Mesenchymal stem cell (in vitro differentiated cells and primary cell): ENCODE measurements at regions not wholly inside any gene's neighbourhood (a gene's known extent, or its start where the extent isn't known, plus 50 kb on each side); places are given as distances from the start of the nearest gene placed in this dataset.

Experiments used
- DNase-seq: peaks from one replicate; pipeline ENCODE4 v3.0.0-alpha.2; 2013
- H2AFZ ChIP-seq: one replicate; pipeline ENCODE4 v1.6.1; 2013; ENCODE audit warnings: low read depth, mild to moderate bottlenecking, control low read depth, inconsistent platforms, low read length, moderate library complexity
- H2AK5ac ChIP-seq: 2 replicates; pipeline ENCODE4 v1.6.1; 2013; ENCODE audit warnings: low read length, moderate library complexity, mild to moderate bottlenecking, inconsistent platforms; ENCODE audit not compliant: severe bottlenecking
- H2BK120ac ChIP-seq: one replicate; pipeline ENCODE4 v1.6.1; 2013; ENCODE audit warnings: low read depth, mild to moderate bottlenecking, inconsistent platforms, low read length, moderate library complexity
- H2BK12ac ChIP-seq, 2 experiments: one replicate each; pipeline ENCODE4 v1.6.1; 2013; ENCODE audit warnings: inconsistent platforms in 2 of 2, low read length in 2 of 2, mild to moderate bottlenecking in 2 of 2, moderate library complexity in 2 of 2, control low read depth in 1 of 2
- H2BK15ac ChIP-seq: one replicate; pipeline ENCODE4 v1.6.1; 2013; ENCODE audit warnings: mild to moderate bottlenecking, low read depth, inconsistent platforms; ENCODE audit not compliant: poor library complexity, severe bottlenecking
- H2BK5ac ChIP-seq: 2 replicates; pipeline ENCODE4 v1.6.1; 2013; ENCODE audit warnings: low read depth, mild to moderate bottlenecking, low read length, control low read depth, inconsistent platforms; ENCODE audit not compliant: poor library complexity, severe bottlenecking
- H3K14ac ChIP-seq, 2 experiments: one replicate each; pipeline ENCODE4 v1.6.1; 2013; ENCODE audit warnings: inconsistent platforms in 2 of 2, low read length in 2 of 2, control low read depth in 1 of 2, mild to moderate bottlenecking in 1 of 2, moderate library complexity in 1 of 2
- H3K18ac ChIP-seq, 2 experiments: one replicate each; pipeline ENCODE4 v1.6.1; 2013; ENCODE audit warnings: inconsistent platforms in 2 of 2, low read length in 2 of 2, control low read depth in 1 of 2, low read depth in 1 of 2, mild to moderate bottlenecking in 1 of 2
- H3K23ac ChIP-seq, 2 experiments: one replicate each; pipeline ENCODE4 v1.6.1; 2013; ENCODE audit warnings: inconsistent platforms in 2 of 2, low read length in 2 of 2, mild to moderate bottlenecking in 2 of 2, moderate library complexity in 2 of 2, control low read depth in 1 of 2
- H3K27ac ChIP-seq: 2 replicates; pipeline ENCODE4 v1.5.1; 2013; ENCODE audit warnings: mild to moderate bottlenecking, moderate library complexity, low read length, control low read depth, inconsistent platforms; ENCODE audit not compliant: poor library complexity, severe bottlenecking
- H3K27me3 ChIP-seq, 2 experiments: 2 replicates each; pipeline versions ENCODE4 v1.6.1 to v1.7.0; 2013; ENCODE audit warnings: low read length in 2 of 2, mild to moderate bottlenecking in 2 of 2, moderate library complexity in 2 of 2, control low read depth in 1 of 2, inconsistent platforms in 1 of 2; ENCODE audit not compliant: control insufficient read depth in 1 of 2, insufficient read depth in 1 of 2
- H3K36me3 ChIP-seq, 2 experiments: 2 replicates each; pipeline versions ENCODE4 v1.6.1 to v1.7.0; 2013; ENCODE audit warnings: low read length in 2 of 2, control low read depth in 1 of 2, inconsistent platforms in 1 of 2, low read depth in 1 of 2, mild to moderate bottlenecking in 1 of 2; ENCODE audit not compliant: insufficient read depth in 2 of 2, control insufficient read depth in 1 of 2
- H3K4ac ChIP-seq, 2 experiments: one replicate each; pipeline ENCODE4 v1.6.1; 2013; ENCODE audit warnings: inconsistent platforms in 2 of 2, low read length in 2 of 2, mild to moderate bottlenecking in 2 of 2, moderate library complexity in 2 of 2, control low read depth in 1 of 2, low read depth in 1 of 2
- H3K4me1 ChIP-seq: 2 replicates; pipeline ENCODE4 v1.6.1; 2013; ENCODE audit warnings: low read depth, low read length, control low read depth; ENCODE audit not compliant: control insufficient read depth, insufficient read depth
- H3K4me2 ChIP-seq: 2 replicates; pipeline ENCODE4 v1.6.1; 2013; ENCODE audit warnings: low read length, mild to moderate bottlenecking, inconsistent platforms; ENCODE audit not compliant: poor library complexity, severe bottlenecking
- H3K4me3 ChIP-seq, 2 experiments: 2 replicates each; pipeline versions ENCODE4 v1.5.1 to v1.7.0; 2013; ENCODE audit warnings: low read length in 2 of 2, mild to moderate bottlenecking in 2 of 2, control low read depth in 1 of 2, low read depth in 1 of 2; ENCODE audit not compliant: insufficient read depth in 1 of 2
- H3K79me1 ChIP-seq: replicated peaks from 2 replicates; pipeline ENCODE4 v1.6.1; 2013; ENCODE audit warnings: mild to moderate bottlenecking, control low read depth, low read length, inconsistent platforms; ENCODE audit not compliant: poor library complexity, severe bottlenecking
- H3K9ac ChIP-seq: 2 replicates; pipeline ENCODE4 v1.7.0; 2013; ENCODE audit warnings: mild to moderate bottlenecking, low read length, moderate library complexity
- H3K9me3 ChIP-seq: 2 replicates; pipeline ENCODE4 v1.7.0; 2013; ENCODE audit warnings: mild to moderate bottlenecking, low read length; ENCODE audit not compliant: control insufficient read depth
- H4K8ac ChIP-seq: one replicate; pipeline ENCODE4 v1.6.1; 2013; ENCODE audit warnings: inconsistent platforms, mild to moderate bottlenecking, low read length, moderate library complexity
- H4K91ac ChIP-seq: one replicate; pipeline ENCODE4 v1.6.1; 2013; ENCODE audit warnings: mild to moderate bottlenecking, low read length, inconsistent platforms
- WGBS: methylation state at CpG from one replicate; pipeline ENCODE4 v1.1.7; 2013; ENCODE audit warnings: mixed read lengths; 5-methylcytosine and 5-hydroxymethylcytosine counted together

DNA sequence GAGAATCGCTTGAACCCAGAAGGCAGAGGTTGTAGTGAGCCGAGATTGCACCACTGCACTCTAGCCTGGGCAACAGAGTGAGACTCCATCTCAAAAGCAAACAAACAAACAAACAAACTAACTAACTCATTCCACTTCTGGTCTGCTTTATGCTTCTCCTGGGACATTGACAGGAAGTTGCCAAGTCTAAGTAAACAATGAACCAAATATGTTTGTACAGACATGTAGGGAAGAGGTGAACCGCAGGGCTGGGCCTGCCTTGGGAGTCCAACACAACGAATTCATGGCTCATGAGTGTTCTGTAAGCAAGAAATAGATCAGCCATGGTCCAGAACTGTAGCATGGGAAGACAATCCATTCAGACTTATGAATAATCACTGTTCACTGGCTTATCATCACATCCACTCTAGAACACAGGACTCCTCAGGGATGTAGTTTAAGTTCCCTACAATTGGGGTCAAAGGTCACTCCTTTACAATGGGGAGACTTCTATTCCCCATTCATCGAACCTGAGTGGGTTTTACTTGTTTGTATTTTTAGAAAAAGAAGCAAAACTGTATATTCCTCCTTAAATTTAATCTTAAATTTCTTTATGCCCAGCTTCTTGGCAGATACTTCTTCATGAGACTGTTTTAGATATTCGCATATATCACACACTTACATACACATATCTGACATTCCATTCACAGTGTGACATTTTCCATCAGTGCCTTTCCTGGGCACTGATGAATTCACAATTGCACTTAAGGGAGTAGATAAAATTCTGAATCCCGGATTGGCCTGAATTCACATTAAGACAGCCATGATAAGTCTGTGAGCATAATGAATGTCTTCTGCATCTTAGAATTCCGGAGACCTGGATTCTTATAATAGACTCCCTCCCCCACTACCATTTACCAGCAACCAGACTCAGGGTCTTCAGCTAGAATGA, 159.1 kb upstream of the EEPD1 start:
- H3K23ac ChIP-seq = no peak overlapping the region
- no peak overlapping the region for H3K14ac ChIP-seq
- H2BK5ac ChIP-seq = no peak overlapping the region
- H2AK5ac ChIP-seq = no peak overlapping the region
- H3K79me1 ChIP-seq = no peaks in the 10 kb centered on the region
- no peak overlapping the region for H3K4me3 ChIP-seq
- no peak overlapping the region for H3K4ac ChIP-seq
- H2AFZ ChIP-seq = no peak overlapping the region
- no peaks in the 10 kb centered on the region for H3K9me3 ChIP-seq
- no peak overlapping the region for H2BK120ac ChIP-seq
- H4K91ac ChIP-seq = no peak overlapping the region
- H2BK12ac ChIP-seq = no peak overlapping the region
- DNase-seq = peak; percentile 67
- no peak overlapping the region for H3K27ac ChIP-seq
- H3K27me3 ChIP-seq = no peaks in the 10 kb centered on the region
- no peak overlapping the region for H3K4me2 ChIP-seq
- no peaks in the 10 kb centered on the region for H3K36me3 ChIP-seq
- H4K8ac ChIP-seq = no peak overlapping the region
- WGBS = 67% methylated on average over 7 of the region's 8 CpGs
- no peak overlapping the region for H3K18ac ChIP-seq
- no peaks in the 10 kb centered on the region for H3K4me1 ChIP-seq
- no peak overlapping the region for H3K9ac ChIP-seq
- H2BK15ac ChIP-seq = no peak overlapping the region

DNA sequence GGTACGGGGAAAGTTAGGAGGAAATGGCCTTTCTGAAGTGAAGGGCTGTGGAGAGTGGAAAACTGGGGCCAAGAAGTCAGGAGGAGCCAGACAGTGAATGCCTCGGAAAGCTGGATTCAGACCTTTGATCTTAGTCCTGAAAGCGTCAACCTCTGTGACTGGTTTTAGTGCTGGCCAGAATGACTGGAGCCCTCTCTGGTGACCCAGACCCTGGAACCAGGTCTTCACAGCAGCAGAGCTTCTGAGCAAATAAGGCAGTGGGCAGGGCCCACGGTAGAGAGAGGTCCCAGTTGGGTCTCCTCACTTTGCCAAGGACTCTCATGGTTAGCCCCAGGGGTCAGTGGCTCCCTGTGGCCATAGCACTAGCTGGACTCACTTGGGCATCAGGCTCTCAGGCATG, 157.7 kb upstream of the EEPD1 start:
- Histone ChIP-seq H3K4me2 (no peak overlapping the region), H3K14ac (no peak overlapping the region), H2AFZ (no peak overlapping the region), H4K91ac (no peak overlapping the region), H2BK15ac (no peak overlapping the region), H3K18ac (peak overlapping the region in 1 of 2 experiments; percentile 7), H4K8ac (no peak overlapping the region), H3K4ac (no peak overlapping the region), H3K79me1 (no peaks in the 10 kb centered on the region), H3K36me3 (no peaks in the 10 kb centered on the region), H3K4me1 (no peaks in the 10 kb centered on the region), H2BK12ac (peak overlapping the region in 1 of 2 experiments; percentile 32), H3K23ac (no peak overlapping the region), H2AK5ac (no peak overlapping the region), H3K9me3 (no peaks in the 10 kb centered on the region), H3K9ac (no peak overlapping the region), H3K27me3 (no peaks in the 10 kb centered on the region), H2BK5ac (no peak overlapping the region), H2BK120ac (no peak overlapping the region), H3K27ac (no peak overlapping the region), H3K4me3 (no peak overlapping the region)
- 92% methylated on average over 4 of the region's 4 CpGs for WGBS
- no peak for DNase-seq

DNA sequence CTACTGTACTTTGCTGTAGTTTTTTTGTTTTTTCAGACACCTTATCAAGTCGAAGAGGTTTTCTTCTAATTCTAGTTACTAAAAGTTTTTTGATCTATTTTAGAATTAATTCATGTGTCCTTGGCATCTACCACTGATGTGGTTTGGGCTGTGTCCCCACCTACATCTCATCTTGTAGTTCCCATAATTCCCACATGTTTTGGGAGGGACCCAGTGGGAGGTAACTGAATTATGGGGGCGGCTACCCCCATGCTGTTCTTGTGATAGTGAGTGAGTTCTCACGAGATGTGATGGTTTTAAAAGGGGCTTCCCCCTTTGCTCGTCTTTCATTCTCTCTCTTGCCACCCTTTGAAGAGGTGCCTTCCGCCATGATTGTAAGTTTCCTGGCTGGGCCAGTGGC, 154.6 kb upstream of the EEPD1 start:
- WGBS = 95% methylated on average over 4 of the region's 5 CpGs
- H3K4me1 ChIP-seq = no peaks in the 10 kb centered on the region
- H3K4ac ChIP-seq = no peak overlapping the region
- H3K9me3 ChIP-seq = peaks cover 2% of the 10 kb centered on the region
- H3K4me3 ChIP-seq = no peak overlapping the region
- no peak overlapping the region for H3K4me2 ChIP-seq
- H3K27me3 ChIP-seq = no peaks in the 10 kb centered on the region
- H3K27ac ChIP-seq = no peak overlapping the region
- no peak overlapping the region for H2BK12ac ChIP-seq
- no peaks in the 10 kb centered on the region for H3K79me1 ChIP-seq
- H2BK5ac ChIP-seq = no peak overlapping the region
- no peak overlapping the region for H2AFZ ChIP-seq
- H2AK5ac ChIP-seq = no peak overlapping the region
- H3K36me3 ChIP-seq = no peaks in the 10 kb centered on the region
- DNase-seq = no peak
- no peak overlapping the region for H2BK15ac ChIP-seq
- no peak overlapping the region for H3K14ac ChIP-seq
- no peak overlapping the region for H4K91ac ChIP-seq
- no peak overlapping the region for H3K9ac ChIP-seq
- no peak overlapping the region for H3K23ac ChIP-seq
- H2BK120ac ChIP-seq = no peak overlapping the region
- no peak overlapping the region for H4K8ac ChIP-seq
- no peak overlapping the region for H3K18ac ChIP-seq

DNA sequence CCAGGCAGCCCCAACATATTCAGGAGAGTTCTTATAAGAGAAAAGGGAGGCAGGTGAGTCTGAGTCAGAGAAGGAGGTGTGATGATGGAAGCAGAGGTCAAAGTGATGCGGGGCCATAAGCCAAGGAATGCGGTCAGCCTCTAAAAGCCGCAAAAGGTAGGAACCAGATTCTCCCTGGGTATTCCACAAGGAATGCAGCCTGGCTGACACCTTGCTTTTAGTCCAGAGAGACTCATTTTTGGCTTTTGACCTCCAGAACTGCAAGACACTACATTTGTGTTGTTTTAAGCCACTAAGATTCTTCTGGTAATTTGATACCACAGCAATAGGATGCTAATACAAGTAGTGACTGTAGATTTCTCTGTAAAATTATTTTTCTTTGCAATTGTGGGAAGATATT, 151.5 kb upstream of the EEPD1 start:
- H3K4me3 ChIP-seq = no peak overlapping the region
- H3K14ac ChIP-seq = no peak overlapping the region
- H3K27ac ChIP-seq = no peak overlapping the region
- no peak overlapping the region for H2BK12ac ChIP-seq
- peaks cover 2% of the 10 kb centered on the region for H3K9me3 ChIP-seq
- H3K4ac ChIP-seq = no peak overlapping the region
- H2BK120ac ChIP-seq = no peak overlapping the region
- no peak overlapping the region for H4K8ac ChIP-seq
- no peak overlapping the region for H2AK5ac ChIP-seq
- whole genome bisulfite sequencing = 92% methylated on average over 3 of the region's 3 CpGs
- H3K36me3 ChIP-seq = no peaks in the 10 kb centered on the region
- H2BK15ac ChIP-seq = no peak overlapping the region
- no peaks in the 10 kb centered on the region for H3K27me3 ChIP-seq
- no peak overlapping the region for H2AFZ ChIP-seq
- H3K18ac ChIP-seq = no peak overlapping the region
- H4K91ac ChIP-seq = no peak overlapping the region
- H3K23ac ChIP-seq = no peak overlapping the region
- no peak overlapping the region for H2BK5ac ChIP-seq
- H3K79me1 ChIP-seq = no peaks in the 10 kb centered on the region
- no peak overlapping the region for H3K4me2 ChIP-seq
- H3K4me1 ChIP-seq = no peaks in the 10 kb centered on the region
- DNase-seq = no peak
- no peak overlapping the region for H3K9ac ChIP-seq
